Keratinocyte (primary cell): ENCODE measurements at regions not wholly inside any gene's neighbourhood (a gene's known extent, or its start where the extent isn't known, plus 50 kb on each side); places are given as distances from the start of the nearest gene placed in this dataset.
A peak's percentile ranks its signal among the peaks of the same experiment; 100 is the strongest.

Experiments used
- EZH2 ChIP-seq: IDR thresholded peaks from one replicate; pipeline ENCODE4 v1.6.1; 2012; ENCODE audit warnings: inconsistent platforms, mild to moderate bottlenecking, low read length, moderate library complexity
- TF ChIP-seq, protein P1 (sequence below), 3 experiments: IDR thresholded peaks in 1 of 3; conservative IDR thresholded peaks in 1 of 3; optimal IDR thresholded peaks in 1 of 3; 2 replicates in 2 of 3; 3 replicates in 1 of 3; pipeline versions ENCODE3 to v1.5.1; 2011; ENCODE audit warnings: low read length in 3 of 3, mild to moderate bottlenecking in 3 of 3, moderate library complexity in 2 of 3, control low read depth in 1 of 3, inconsistent platforms in 1 of 3; ENCODE audit not compliant: insufficient read depth in 2 of 3; ENCODE audit errors: extremely low read depth in 1 of 3

DNA sequence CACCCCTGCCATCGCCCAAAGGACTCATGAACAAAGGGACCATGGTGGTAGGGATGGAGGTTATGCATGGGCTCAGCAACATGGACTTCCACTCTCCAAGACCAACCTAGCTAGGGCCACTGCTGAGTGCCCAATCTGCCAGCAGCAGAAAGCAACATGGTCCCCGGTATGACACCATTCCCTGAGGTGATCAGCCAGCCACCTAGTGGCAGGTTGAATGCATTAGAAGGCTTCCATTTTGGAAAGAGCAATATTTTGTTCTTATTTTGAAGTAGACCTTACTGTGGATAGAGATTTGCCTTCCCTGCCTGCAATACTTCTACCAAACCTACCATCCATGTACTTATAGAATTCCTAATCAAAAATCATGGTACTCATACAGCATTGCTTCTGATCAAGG is 99.8 kb downstream of the METTL4 start:
- TF ChIP-seq, protein P1, sequence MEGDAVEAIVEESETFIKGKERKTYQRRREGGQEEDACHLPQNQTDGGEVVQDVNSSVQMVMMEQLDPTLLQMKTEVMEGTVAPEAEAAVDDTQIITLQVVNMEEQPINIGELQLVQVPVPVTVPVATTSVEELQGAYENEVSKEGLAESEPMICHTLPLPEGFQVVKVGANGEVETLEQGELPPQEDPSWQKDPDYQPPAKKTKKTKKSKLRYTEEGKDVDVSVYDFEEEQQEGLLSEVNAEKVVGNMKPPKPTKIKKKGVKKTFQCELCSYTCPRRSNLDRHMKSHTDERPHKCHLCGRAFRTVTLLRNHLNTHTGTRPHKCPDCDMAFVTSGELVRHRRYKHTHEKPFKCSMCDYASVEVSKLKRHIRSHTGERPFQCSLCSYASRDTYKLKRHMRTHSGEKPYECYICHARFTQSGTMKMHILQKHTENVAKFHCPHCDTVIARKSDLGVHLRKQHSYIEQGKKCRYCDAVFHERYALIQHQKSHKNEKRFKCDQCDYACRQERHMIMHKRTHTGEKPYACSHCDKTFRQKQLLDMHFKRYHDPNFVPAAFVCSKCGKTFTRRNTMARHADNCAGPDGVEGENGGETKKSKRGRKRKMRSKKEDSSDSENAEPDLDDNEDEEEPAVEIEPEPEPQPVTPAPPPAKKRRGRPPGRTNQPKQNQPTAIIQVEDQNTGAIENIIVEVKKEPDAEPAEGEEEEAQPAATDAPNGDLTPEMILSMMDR (optimal IDR thresholded peaks at IDR 0.05 in 1 of 3, IDR thresholded peaks at IDR 0.05 in 1 of 3, conservative IDR thresholded peaks at IDR 0.05 in 1 of 3; ENCODE audit: extremely low read depth in 1 of 3, insufficient read depth in 2 of 3, low read length in 3 of 3), result peak; percentile 28 to 46 (median 42)
- TF ChIP-seq EZH2, result no peak
